ENCODE measurements at regions not wholly inside any gene's neighbourhood (a gene's known extent, or its start where the extent isn't known, plus 50 kb on each side); places are given as distances from the start of the nearest gene placed in this dataset.

DNA sequence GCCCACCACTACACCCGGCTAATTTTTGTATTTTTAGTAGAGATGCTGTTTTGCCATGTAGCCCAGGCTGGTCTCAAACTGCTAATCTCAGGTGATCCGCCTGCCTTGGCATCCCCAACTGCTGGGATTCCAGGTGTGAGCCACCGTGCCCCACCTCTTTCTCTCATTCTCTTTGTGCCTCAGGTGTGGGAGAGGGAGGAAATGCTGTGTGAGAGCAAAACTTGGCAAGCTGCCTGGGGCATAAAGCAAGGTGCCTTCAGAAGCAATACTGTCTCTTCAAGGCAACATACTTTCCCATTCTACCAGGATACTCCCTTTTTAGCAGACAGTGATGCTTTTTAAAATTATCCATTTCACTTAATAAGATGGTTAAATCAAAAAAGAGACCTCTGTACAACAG, 53.2 kb upstream of the RFC3 start:
- POLR2A ChIA-PET = no interaction called here
- TF ChIP-seq CTCF (IDR thresholded peaks at IDR 0.05; ENCODE audit: insufficient read depth, low read depth, low read length) = no peak
- CTCF ChIA-PET = no interaction called here
- DNase-seq (ENCODE audit: low read depth) = no peak
- Histone ChIP-seq H3K36me3 (ENCODE audit: control insufficient read depth, insufficient read depth, low read length) (no peaks in the 10 kb centered on the region), H3K27me3 (ENCODE audit: control insufficient read depth, insufficient read depth, low read length) (peaks cover 1% of the 10 kb centered on the region), H3K4me3 (ENCODE audit: low read depth, low read length) (no peak overlapping the region)

- ChIA-PET CTCF (no interaction called here), POLR2A (no interaction called here)
These were observed 51.4 kb upstream of the RFC3 start for GRCh38 chr13:33766329-33767123.

GRCh38 chr13:33767140-33767539, 50.8 kb upstream of the RFC3 start:
- ChIA-PET POLR2A (no interaction called here), CTCF (no interaction called here)
- no peak for TF ChIP-seq CTCF (IDR thresholded peaks at IDR 0.05; ENCODE audit: insufficient read depth, low read depth, low read length)
- no peak overlapping the region for H3K4me3 ChIP-seq (ENCODE audit: low read depth, low read length)
- H3K36me3 ChIP-seq (ENCODE audit: control insufficient read depth, insufficient read depth, low read length) = no peaks in the 10 kb centered on the region
- peaks cover 1% of the 10 kb centered on the region for H3K27me3 ChIP-seq (ENCODE audit: control insufficient read depth, insufficient read depth, low read length)
- DNase-seq (ENCODE audit: low read depth) = no peak

More at GRCh38 chr13:33766329-33767123, 51.4 kb upstream of the RFC3 start:
- Histone ChIP-seq H3K4me3 (ENCODE audit: low read depth, low read length) (no peak overlapping the region), H3K36me3 (ENCODE audit: control insufficient read depth, insufficient read depth, low read length) (no peaks in the 10 kb centered on the region), H3K27me3 (ENCODE audit: control insufficient read depth, insufficient read depth, low read length) (peaks cover 1% of the 10 kb centered on the region)
- TF ChIP-seq CTCF (IDR thresholded peaks at IDR 0.05; ENCODE audit: insufficient read depth, low read depth, low read length) = no peak
- DNase-seq (ENCODE audit: low read depth) = no peak

Measured in BJ (cell line).